Neural crest cell (in vitro differentiated cells): ENCODE measurements at regions not wholly inside any gene's neighbourhood (a gene's known extent, or its start where the extent isn't known, plus 50 kb on each side); places are given as distances from the start of the nearest gene placed in this dataset.

Experiments used
- DNase-seq: peaks from one replicate; pipeline ENCODE4 v3.0.0; 2021; ENCODE audit warnings: low read depth, mixed read lengths, low spot score
- H3K27ac Mint-ChIP-seq: one replicate; pipeline ENCODE4 v1.8.0; 2021; ENCODE audit warnings: mild to moderate bottlenecking, mixed read lengths; ENCODE audit not compliant: unreplicated experiment
- H3K27me3 Mint-ChIP-seq: 2 replicates; pipeline ENCODE4 v1.8.0; 2021; ENCODE audit warnings: low read depth, mild to moderate bottlenecking, mixed read lengths
- H3K36me3 Mint-ChIP-seq: 2 replicates; pipeline ENCODE4 v1.8.0; 2021; ENCODE audit warnings: low read depth, mild to moderate bottlenecking, mixed read lengths
- H3K4me1 Mint-ChIP-seq: 2 replicates; pipeline ENCODE4 v1.8.0; 2021; ENCODE audit warnings: mixed read lengths
- H3K4me3 Mint-ChIP-seq: one replicate; pipeline ENCODE4 v1.8.0; 2021; ENCODE audit warnings: mild to moderate bottlenecking, mixed read lengths
- H3K9me3 Mint-ChIP-seq: 2 replicates; pipeline ENCODE4 v1.8.0; 2021; ENCODE audit warnings: mixed read lengths
- TF ChIP-seq, protein P1 (sequence below): fragments of 200-600 bp; sonication (generic); conservative IDR thresholded peaks from 2 replicates; pipeline ENCODE4 v1.5.0; 2021; ENCODE audit warnings: antibody characterized with exemption, mild to moderate bottlenecking

DNA sequence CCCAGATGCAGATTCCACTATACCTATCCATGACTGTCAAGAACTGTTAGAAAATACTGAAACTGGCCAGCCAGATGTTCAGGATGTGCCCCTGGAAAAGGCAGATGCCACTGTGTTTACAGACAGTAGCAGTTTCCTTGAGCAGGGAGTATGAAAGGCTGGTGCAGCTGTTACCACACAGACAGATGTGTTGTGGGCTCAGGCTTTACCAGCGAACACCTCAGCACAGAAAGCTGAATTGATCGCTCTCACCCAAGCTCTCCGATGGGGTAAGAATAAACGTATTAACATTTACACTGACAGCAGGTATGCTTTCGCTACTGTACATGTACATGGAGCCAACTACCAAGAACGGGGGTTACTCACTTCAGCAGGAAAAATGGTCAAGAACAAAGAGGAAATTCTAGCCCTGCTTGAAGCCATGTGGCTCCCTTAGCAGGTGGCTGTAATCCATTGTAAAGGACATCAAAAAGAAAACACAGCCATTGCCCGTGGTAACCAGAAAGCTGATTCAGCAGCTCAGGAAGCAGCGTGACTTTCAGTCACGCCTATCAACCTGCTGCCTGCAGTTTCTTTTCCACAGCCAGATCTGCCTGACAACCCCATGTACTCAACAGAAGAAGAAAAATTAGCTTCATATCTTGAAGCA lies 459.7 kb upstream of the HTR1E start:
- no peaks in the 10 kb centered on the region for H3K9me3 Mint-ChIP-seq
- TF ChIP-seq, protein P1, sequence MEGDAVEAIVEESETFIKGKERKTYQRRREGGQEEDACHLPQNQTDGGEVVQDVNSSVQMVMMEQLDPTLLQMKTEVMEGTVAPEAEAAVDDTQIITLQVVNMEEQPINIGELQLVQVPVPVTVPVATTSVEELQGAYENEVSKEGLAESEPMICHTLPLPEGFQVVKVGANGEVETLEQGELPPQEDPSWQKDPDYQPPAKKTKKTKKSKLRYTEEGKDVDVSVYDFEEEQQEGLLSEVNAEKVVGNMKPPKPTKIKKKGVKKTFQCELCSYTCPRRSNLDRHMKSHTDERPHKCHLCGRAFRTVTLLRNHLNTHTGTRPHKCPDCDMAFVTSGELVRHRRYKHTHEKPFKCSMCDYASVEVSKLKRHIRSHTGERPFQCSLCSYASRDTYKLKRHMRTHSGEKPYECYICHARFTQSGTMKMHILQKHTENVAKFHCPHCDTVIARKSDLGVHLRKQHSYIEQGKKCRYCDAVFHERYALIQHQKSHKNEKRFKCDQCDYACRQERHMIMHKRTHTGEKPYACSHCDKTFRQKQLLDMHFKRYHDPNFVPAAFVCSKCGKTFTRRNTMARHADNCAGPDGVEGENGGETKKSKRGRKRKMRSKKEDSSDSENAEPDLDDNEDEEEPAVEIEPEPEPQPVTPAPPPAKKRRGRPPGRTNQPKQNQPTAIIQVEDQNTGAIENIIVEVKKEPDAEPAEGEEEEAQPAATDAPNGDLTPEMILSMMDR, result no peak
- no peak for DNase-seq
- no peaks in the 10 kb centered on the region for H3K36me3 Mint-ChIP-seq
- peak overlapping the region; percentile 86 for H3K27ac Mint-ChIP-seq
- no peaks in the 10 kb centered on the region for H3K27me3 Mint-ChIP-seq
- H3K4me1 Mint-ChIP-seq, result peaks cover 13% of the 10 kb centered on the region
- H3K4me3 Mint-ChIP-seq, result no peak overlapping the region

GRCh38 chr6:86476311-86476710 lies 461.0 kb upstream of the HTR1E start:
- DNase-seq, result no peak
- H3K9me3 Mint-ChIP-seq, result no peaks in the 10 kb centered on the region
- H3K4me1 Mint-ChIP-seq, result peaks cover 13% of the 10 kb centered on the region
- H3K4me3 Mint-ChIP-seq, result no peak overlapping the region
- no peaks in the 10 kb centered on the region for H3K27me3 Mint-ChIP-seq
- H3K27ac Mint-ChIP-seq, result no peak overlapping the region
- TF ChIP-seq, protein P1, result no peak
- no peaks in the 10 kb centered on the region for H3K36me3 Mint-ChIP-seq

DNA sequence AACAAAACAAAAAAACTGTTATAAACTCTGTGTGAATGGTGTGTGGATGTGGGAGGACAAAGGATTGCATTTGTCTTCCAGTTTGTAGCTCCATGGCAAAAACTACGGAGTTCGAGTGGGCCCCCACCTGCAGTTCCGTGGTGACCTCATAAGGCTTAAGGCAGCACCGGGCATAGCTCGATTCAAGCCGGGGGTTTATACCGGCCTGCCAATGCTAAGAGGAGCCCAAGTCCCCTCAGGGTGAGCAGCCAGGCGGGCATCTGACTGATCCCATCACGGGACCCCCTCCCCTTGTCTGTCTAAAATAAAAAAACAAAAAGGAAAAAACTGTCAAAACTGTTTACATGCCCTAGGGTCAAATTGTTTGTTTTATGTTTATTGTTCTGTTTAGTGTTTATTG lies 463.2 kb upstream of the HTR1E start:
- Mint-ChIP-seq H3K4me1 (peaks cover 13% of the 10 kb centered on the region), H3K36me3 (no peaks in the 10 kb centered on the region), H3K27ac (no peak overlapping the region), H3K9me3 (no peaks in the 10 kb centered on the region), H3K27me3 (no peaks in the 10 kb centered on the region), H3K4me3 (no peak overlapping the region)
- TF ChIP-seq, protein P1, result no peak
- DNase-seq, result no peak

DNA sequence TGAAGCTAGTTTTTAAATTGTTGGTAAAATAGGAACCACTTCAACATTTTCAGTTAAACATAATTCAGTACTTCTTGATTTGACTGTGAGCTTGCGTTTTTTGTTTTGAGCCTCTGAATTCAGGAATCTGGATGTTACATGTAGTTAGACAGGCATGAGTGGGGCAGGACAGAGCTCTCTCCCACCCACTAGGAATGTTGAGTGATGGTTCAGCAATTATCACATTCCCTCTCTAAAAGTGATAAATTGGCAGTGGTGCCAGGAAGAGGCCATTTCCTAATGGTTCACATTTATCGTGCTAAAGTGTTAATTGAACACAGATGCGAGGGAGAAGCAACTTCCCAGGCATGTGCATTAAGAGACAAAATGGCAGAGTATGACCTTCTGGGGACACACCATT lies 465.5 kb upstream of the HTR1E start:
- H3K4me3 Mint-ChIP-seq, result no peak overlapping the region
- H3K4me1 Mint-ChIP-seq, result no peaks in the 10 kb centered on the region
- peaks cover 2% of the 10 kb centered on the region for H3K9me3 Mint-ChIP-seq
- DNase-seq, result no peak
- TF ChIP-seq, protein P1, result no peak
- no peak overlapping the region for H3K27ac Mint-ChIP-seq
- H3K36me3 Mint-ChIP-seq, result no peaks in the 10 kb centered on the region
- no peaks in the 10 kb centered on the region for H3K27me3 Mint-ChIP-seq

DNA sequence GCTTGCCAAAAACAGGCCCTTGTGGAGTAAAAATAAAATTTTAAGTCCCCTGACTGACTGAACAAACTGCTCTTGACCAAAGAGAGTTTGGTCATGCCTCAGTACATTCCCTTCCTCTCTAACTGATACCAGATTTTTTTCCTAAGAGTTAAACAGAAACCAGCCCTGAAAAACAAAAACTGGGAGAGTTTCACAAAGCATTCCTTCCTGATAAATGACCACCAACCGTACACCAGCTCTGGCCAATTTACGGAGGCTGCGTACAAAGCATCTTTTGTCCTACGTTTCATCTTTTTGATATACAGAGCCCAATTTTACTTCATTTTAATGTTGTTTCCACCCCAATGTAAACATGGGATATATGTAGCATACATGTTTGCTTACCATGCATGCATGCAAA lies 477.4 kb upstream of the HTR1E start:
- H3K4me1 Mint-ChIP-seq, result no peaks in the 10 kb centered on the region
- no peak for DNase-seq
- H3K9me3 Mint-ChIP-seq, result peaks cover 6% of the 10 kb centered on the region
- no peak overlapping the region for H3K4me3 Mint-ChIP-seq
- no peak overlapping the region for H3K27ac Mint-ChIP-seq
- no peaks in the 10 kb centered on the region for H3K27me3 Mint-ChIP-seq
- H3K36me3 Mint-ChIP-seq, result no peaks in the 10 kb centered on the region
- TF ChIP-seq, protein P1, result no peak
